ENCODE measurements at regions not wholly inside any gene's neighbourhood (a gene's known extent, or its start where the extent isn't known, plus 50 kb on each side); places are given as distances from the start of the nearest gene placed in this dataset.

DNA sequence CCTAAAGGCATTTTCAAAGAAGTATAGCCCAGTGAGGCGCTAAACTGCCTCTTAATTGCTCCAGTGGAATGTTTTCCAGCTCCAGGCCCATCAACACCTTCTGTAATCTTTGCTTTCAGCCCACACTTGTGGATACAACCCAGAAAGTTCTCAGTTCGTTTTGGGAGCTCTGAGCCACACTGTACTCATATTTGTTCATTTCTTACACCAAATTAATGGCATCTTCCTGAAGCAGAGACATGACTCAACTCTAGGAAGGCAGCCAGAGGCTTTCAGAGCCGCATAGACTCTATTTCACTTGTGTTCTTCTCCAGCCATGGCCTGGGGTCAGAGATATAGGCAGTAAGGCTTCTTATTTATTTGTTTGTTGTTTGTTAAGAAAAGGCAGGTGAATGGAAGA, 175.5 kb upstream of the NCAM1 start:
- DNase-seq (ENCODE audit: low read depth, low spot score) (no peak), FAIRE-seq (no peak)
- no peak overlapping the region for H3K27ac ChIP-seq (ENCODE audit: insufficient read depth, low read depth, low read length)
- dilution Hi-C loops (cut with MboI; ENCODE audit: extremely low pct_ligation_motif_present, low sequenced_read_pairs) = no loop called here
- no peak overlapping the region for H2AFZ ChIP-seq (ENCODE audit: low read depth, low read length)
- no peaks in the 10 kb centered on the region for H3K79me2 ChIP-seq (ENCODE audit: control insufficient read depth, insufficient read depth, low read length)
- no peaks in the 10 kb centered on the region for H3K4me1 ChIP-seq (ENCODE audit: control insufficient read depth, extremely low read depth, insufficient read depth, low read length)
- POLR2A ChIA-PET = no interaction called here
- H4K20me1 ChIP-seq (replicated peaks; ENCODE audit: control insufficient read depth, extremely low read depth, insufficient read depth, low read length) = no peaks in the 10 kb centered on the region
- H3K9me3 ChIP-seq (replicated peaks; ENCODE audit: control insufficient read depth, insufficient read depth, low read length) = peaks cover 3% of the 10 kb centered on the region
- no peaks in the 10 kb centered on the region for H3K27me3 ChIP-seq (ENCODE audit: control insufficient read depth in 2 of 2, insufficient read depth in 2 of 2, low read length in 2 of 2)
- no peaks in the 10 kb centered on the region for H3K9me1 ChIP-seq (replicated peaks; ENCODE audit: control insufficient read depth, extremely low read depth, insufficient read depth, low read length)
- BruUV-seq (replicated peaks) = no TSS peak
- intact Hi-C loops (cut with micrococcal nuclease) = no loop called here
- H3K4me2 ChIP-seq (ENCODE audit: insufficient read depth, low read length) = no peak overlapping the region
- TF ChIP-seq EZH2 (IDR thresholded peaks at IDR 0.05; ENCODE audit: borderline replicate concordance, low read depth, low read length, severe bottlenecking) = no peak
- no peaks in the 10 kb centered on the region for H3K36me3 ChIP-seq (ENCODE audit: control insufficient read depth in 2 of 2, extremely low read depth in 1 of 2, insufficient read depth in 2 of 2, low read length in 2 of 2)
- CTCF ChIA-PET = no interaction called here
- H3K9ac ChIP-seq (replicated peaks; ENCODE audit: extremely low read depth, insufficient read depth, low read length) = no peak overlapping the region
- no peak overlapping the region for H3K4me3 ChIP-seq (replicated peaks in 1 of 3; ENCODE audit: insufficient read depth in 1 of 3, low read depth in 1 of 3, low read length in 3 of 3)

DNA sequence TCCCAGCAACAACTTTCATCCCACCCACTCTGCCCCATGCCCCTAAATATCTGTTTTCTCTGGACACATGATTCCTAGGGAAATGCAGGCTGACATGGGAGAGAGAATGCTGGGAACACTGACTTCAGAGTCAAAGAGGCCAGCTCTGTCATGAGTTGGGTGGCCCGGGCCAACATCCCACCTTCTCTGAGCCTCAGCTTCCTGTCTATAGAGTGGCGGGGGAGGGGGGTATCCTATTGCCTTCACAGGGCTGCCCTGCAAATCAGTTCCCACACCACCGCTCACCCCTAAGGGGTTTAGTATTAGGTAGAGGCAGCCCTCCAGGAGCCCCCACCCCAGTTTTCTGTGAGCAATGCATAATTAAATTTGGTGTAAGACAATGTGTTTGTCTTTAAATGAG, 175.0 kb upstream of the NCAM1 start:
- H2AFZ ChIP-seq (ENCODE audit: low read depth, low read length) = no peak overlapping the region
- FAIRE-seq = no peak
- H4K20me1 ChIP-seq (replicated peaks; ENCODE audit: control insufficient read depth, extremely low read depth, insufficient read depth, low read length) = no peaks in the 10 kb centered on the region
- H3K79me2 ChIP-seq (ENCODE audit: control insufficient read depth, insufficient read depth, low read length) = no peaks in the 10 kb centered on the region
- intact Hi-C loops (cut with micrococcal nuclease) = no loop called here
- H3K36me3 ChIP-seq (ENCODE audit: control insufficient read depth in 2 of 2, extremely low read depth in 1 of 2, insufficient read depth in 2 of 2, low read length in 2 of 2) = no peaks in the 10 kb centered on the region
- dilution Hi-C loops (cut with MboI; ENCODE audit: extremely low pct_ligation_motif_present, low sequenced_read_pairs) = no loop called here
- no peak overlapping the region for H3K4me3 ChIP-seq (replicated peaks in 1 of 3; ENCODE audit: insufficient read depth in 1 of 3, low read depth in 1 of 3, low read length in 3 of 3)
- no peak overlapping the region for H3K9ac ChIP-seq (replicated peaks; ENCODE audit: extremely low read depth, insufficient read depth, low read length)
- TF ChIP-seq GATA2 (IDR thresholded peaks at IDR 0.05; ENCODE audit: insufficient read depth, insufficient read length, low read depth, low read length) (no peak), POLR2AphosphoS5 (IDR thresholded peaks at IDR 0.05; ENCODE audit: insufficient read depth, low read depth, low read length) (no peak)
- no peaks in the 10 kb centered on the region for H3K4me1 ChIP-seq (ENCODE audit: control insufficient read depth, extremely low read depth, insufficient read depth, low read length)
- no peak for DNase-seq (ENCODE audit: low read depth, low spot score)
- H3K4me2 ChIP-seq (ENCODE audit: insufficient read depth, low read length) = no peak overlapping the region
- H3K27ac ChIP-seq (ENCODE audit: insufficient read depth, low read depth, low read length) = no peak overlapping the region
- ChIA-PET CTCF (no interaction called here), POLR2A (no interaction called here)
- no peaks in the 10 kb centered on the region for H3K27me3 ChIP-seq (ENCODE audit: control insufficient read depth in 2 of 2, insufficient read depth in 2 of 2, low read length in 2 of 2)
- BruUV-seq (replicated peaks) = no TSS peak
- H3K9me3 ChIP-seq (replicated peaks; ENCODE audit: control insufficient read depth, insufficient read depth, low read length) = peaks cover 3% of the 10 kb centered on the region
- no peaks in the 10 kb centered on the region for H3K9me1 ChIP-seq (replicated peaks; ENCODE audit: control insufficient read depth, extremely low read depth, insufficient read depth, low read length)
